A549 (cell line): ENCODE measurements at regions not wholly inside any gene's neighbourhood (a gene's known extent, or its start where the extent isn't known, plus 50 kb on each side); places are given as distances from the start of the nearest gene placed in this dataset.

Experiments used
- CTCF ChIP-seq: fragments of >200 bp; sonication (Bioruptor Twin); formaldehyde crosslinking; IDR thresholded peaks from 3 replicates; pipeline ENCODE4 v1.5.1; 2016
- POLR2A ChIP-seq: IDR thresholded peaks from 2 replicates; pipeline ENCODE4 v1.6.1; 2012; ENCODE audit warnings: mild to moderate bottlenecking, low read length
- RCOR1 ChIP-seq: fragments of 150-350 bp; IDR thresholded peaks from 2 replicates; pipeline ENCODE4 v1.6.1; 2014; ENCODE audit warnings: antibody characterized with exemption, low read length, low read depth
- RFX5 ChIP-seq: fragments of 450-650 bp; IDR thresholded peaks from 2 replicates; pipeline ENCODE4 v1.7.1; 2014; ENCODE audit warnings: antibody characterized with exemption, mild to moderate bottlenecking, moderate library complexity

- TF ChIP-seq RFX5 (no peak), CTCF (no peak), RCOR1 (no peak), POLR2A (no peak)
These were observed 55.4 kb upstream of the HAPSTR1 start for GRCh38 chr16:9035996-9036395.
